Uterus (tissue), 3 donors: ENCODE measurements at regions not wholly inside any gene's neighbourhood (a gene's known extent, or its start where the extent isn't known, plus 50 kb on each side); places are given as distances from the start of the nearest gene placed in this dataset.

Experiments
- DNase-seq, 2 donors: peaks; one replicate each; pipeline ENCODE4 v3.0.0-alpha.2; 2019 to 2020
- H3K27ac ChIP-seq, 2 donors: fragments of 200-600 bp; sonication (generic); 1 replicate in 1 of 2; 2 replicates in 1 of 2; pipeline ENCODE4 v1.5.1; 2016 to 2018
- H3K27me3 ChIP-seq, 2 donors: fragments of 200-600 bp; sonication (generic); one replicate each; pipeline ENCODE4 v1.5.1; 2018 to 2019; ENCODE audit warnings: control low read depth in 1 of 2
- H3K36me3 ChIP-seq, 2 donors: fragments of 200-600 bp; sonication (generic); one replicate each; pipeline ENCODE4 v1.5.1; 2019; ENCODE audit warnings: control low read depth in 1 of 2
- H3K4me1 ChIP-seq, 2 donors: fragments of 200-600 bp; sonication (generic); one replicate each; pipeline ENCODE4 v1.5.1; 2018 to 2019; ENCODE audit warnings: control low read depth in 1 of 2
- H3K4me3 ChIP-seq, 2 donors: fragments of 200-600 bp; sonication (generic); 1 replicate in 1 of 2; 2 replicates in 1 of 2; pipeline ENCODE4 v1.5.1; 2018 to 2019; ENCODE audit warnings: mild to moderate bottlenecking in 1 of 2
- H3K9me3 ChIP-seq, 2 donors: fragments of 200-600 bp; sonication (generic); one replicate each; pipeline ENCODE4 v1.5.1; 2019; ENCODE audit warnings: control low read depth in 1 of 2
- POLR2A ChIP-seq, 2 donors: fragments of 450-650 bp; IDR thresholded peaks; one replicate each; pipeline ENCODE4 v1.6.1; 2016; ENCODE audit warnings: antibody characterized with exemption in 2 of 2, mild to moderate bottlenecking in 1 of 2, moderate library complexity in 1 of 2
- intact Hi-C: fragments of 100-400 bp; cut with DNase I; formaldehyde crosslinking; loops from one replicate; pipeline ENCODE4 v1.15.1; 2023; ENCODE audit warnings: low total_unique reads
- TF ChIP-seq, protein P1 (sequence below), 4 experiments: fragments of 200-600 bp in 2 of 4; fragments of 450-650 bp in 2 of 4; sonication (generic) in 2 of 4; IDR thresholded peaks; one replicate each; pipeline ENCODE4 v1.5.1; 2016 to 2019; ENCODE audit warnings: antibody characterized with exemption in 4 of 4, mild to moderate bottlenecking in 2 of 4, moderate library complexity in 1 of 4
- donor health status: DM: yes; HTN: yes; CAD: no.

- intact Hi-C loops, result no loop called here
These were observed 341.6 kb upstream of the HAND2 start for GRCh38 chr4:173871643-173872042.

DNA sequence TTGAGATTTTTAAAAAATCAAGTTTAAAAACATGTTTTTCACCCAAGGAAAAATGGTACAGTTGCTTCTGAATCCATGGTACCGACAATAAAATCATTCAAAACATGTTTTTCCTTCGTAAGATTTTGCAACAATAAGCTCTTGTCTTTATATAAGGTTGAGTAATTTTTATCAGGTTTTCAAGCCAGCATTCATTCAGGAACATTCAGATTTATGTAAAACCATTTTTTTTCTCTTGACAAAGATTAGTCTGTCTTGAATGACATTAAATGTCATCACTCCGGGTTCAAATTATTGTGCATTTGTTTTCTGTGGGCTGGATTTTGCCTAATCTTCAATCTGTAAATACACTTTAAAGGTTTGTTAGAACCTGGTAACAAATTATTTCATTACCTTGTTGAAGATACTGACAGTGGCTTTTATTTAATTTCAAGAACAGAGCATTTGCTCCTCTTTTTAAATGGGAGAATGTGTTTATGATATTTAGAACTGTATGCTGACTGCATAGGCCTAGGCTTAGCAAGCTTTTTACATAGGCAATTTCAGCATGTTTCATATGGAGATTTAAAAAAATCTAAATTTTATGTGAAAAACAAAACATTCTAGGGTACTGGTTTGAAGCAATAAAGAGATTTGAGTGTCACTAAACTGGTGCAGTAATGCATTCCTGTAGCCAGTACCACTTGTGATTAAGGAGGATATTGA lies 336.4 kb upstream of the HAND2 start:
- no peak overlapping the region for H3K4me3 ChIP-seq
- no peaks in the 10 kb centered on the region for H3K4me1 ChIP-seq
- H3K27me3 ChIP-seq, result no peaks in the 10 kb centered on the region
- TF ChIP-seq, protein P1, sequence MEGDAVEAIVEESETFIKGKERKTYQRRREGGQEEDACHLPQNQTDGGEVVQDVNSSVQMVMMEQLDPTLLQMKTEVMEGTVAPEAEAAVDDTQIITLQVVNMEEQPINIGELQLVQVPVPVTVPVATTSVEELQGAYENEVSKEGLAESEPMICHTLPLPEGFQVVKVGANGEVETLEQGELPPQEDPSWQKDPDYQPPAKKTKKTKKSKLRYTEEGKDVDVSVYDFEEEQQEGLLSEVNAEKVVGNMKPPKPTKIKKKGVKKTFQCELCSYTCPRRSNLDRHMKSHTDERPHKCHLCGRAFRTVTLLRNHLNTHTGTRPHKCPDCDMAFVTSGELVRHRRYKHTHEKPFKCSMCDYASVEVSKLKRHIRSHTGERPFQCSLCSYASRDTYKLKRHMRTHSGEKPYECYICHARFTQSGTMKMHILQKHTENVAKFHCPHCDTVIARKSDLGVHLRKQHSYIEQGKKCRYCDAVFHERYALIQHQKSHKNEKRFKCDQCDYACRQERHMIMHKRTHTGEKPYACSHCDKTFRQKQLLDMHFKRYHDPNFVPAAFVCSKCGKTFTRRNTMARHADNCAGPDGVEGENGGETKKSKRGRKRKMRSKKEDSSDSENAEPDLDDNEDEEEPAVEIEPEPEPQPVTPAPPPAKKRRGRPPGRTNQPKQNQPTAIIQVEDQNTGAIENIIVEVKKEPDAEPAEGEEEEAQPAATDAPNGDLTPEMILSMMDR (IDR thresholded peaks at IDR 0.05), result no peak
- TF ChIP-seq POLR2A (IDR thresholded peaks at IDR 0.05), result no peak
- no peak overlapping the region for H3K27ac ChIP-seq
- H3K36me3 ChIP-seq, result no peaks in the 10 kb centered on the region
- peaks cover 0 to 7% of the 10 kb centered on the region in 2 donors for H3K9me3 ChIP-seq
- no peak for DNase-seq
- intact Hi-C loops, result no loop called here

More at GRCh38 chr4:173871643-173872042, 341.6 kb upstream of the HAND2 start:
- DNase-seq, result no peak
- H3K27ac ChIP-seq, result no peak overlapping the region
- TF ChIP-seq, protein P1 (IDR thresholded peaks at IDR 0.05), result no peak
- no peaks in the 10 kb centered on the region for H3K4me1 ChIP-seq
- no peaks in the 10 kb centered on the region for H3K27me3 ChIP-seq
- H3K4me3 ChIP-seq, result no peak overlapping the region
- H3K9me3 ChIP-seq, result peaks cover 0 to 3% of the 10 kb centered on the region in 2 donors
- H3K36me3 ChIP-seq, result no peaks in the 10 kb centered on the region

DNA sequence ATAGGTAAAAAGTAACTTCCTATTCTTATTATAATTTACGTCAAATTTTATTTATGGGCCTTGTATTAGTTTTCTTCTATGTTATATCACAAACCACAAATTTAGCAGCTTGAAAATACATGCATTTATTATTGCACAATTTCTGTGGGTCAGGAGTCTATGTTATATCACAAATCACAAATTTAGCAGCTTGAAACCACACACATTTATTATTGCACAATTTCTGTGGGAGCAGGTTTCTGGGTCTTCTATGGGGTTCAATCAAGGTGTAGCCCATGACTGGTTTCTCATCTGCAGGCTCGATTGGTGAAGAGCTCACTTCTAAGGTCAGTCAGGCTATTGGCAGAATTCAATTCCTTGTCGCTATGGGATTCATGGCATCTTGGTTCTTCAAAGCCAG lies 332.7 kb upstream of the HAND2 start:
- TF ChIP-seq POLR2A (IDR thresholded peaks at IDR 0.05), result no peak
- TF ChIP-seq, protein P1 (IDR thresholded peaks at IDR 0.05), result no peak
- intact Hi-C loops, result no loop called here
- Histone ChIP-seq H3K27ac (no peak overlapping the region), H3K4me3 (no peak overlapping the region), H3K27me3 (no peaks in the 10 kb centered on the region), H3K4me1 (no peaks in the 10 kb centered on the region), H3K36me3 (no peaks in the 10 kb centered on the region), H3K9me3 (peaks cover 0 to 7% of the 10 kb centered on the region in 2 donors)
- DNase-seq, result no peak

GRCh38 chr4:173860094-173860493 lies 330.1 kb upstream of the HAND2 start:
- Histone ChIP-seq H3K9me3 (peaks cover 0 to 3% of the 10 kb centered on the region in 2 donors), H3K27ac (no peak overlapping the region), H3K27me3 (no peaks in the 10 kb centered on the region), H3K36me3 (no peaks in the 10 kb centered on the region), H3K4me1 (no peaks in the 10 kb centered on the region), H3K4me3 (no peak overlapping the region)
- no peak for DNase-seq
- TF ChIP-seq POLR2A (IDR thresholded peaks at IDR 0.05), result no peak
- TF ChIP-seq, protein P1 (IDR thresholded peaks at IDR 0.05), result no peak
- intact Hi-C loops, result no loop called here

DNA sequence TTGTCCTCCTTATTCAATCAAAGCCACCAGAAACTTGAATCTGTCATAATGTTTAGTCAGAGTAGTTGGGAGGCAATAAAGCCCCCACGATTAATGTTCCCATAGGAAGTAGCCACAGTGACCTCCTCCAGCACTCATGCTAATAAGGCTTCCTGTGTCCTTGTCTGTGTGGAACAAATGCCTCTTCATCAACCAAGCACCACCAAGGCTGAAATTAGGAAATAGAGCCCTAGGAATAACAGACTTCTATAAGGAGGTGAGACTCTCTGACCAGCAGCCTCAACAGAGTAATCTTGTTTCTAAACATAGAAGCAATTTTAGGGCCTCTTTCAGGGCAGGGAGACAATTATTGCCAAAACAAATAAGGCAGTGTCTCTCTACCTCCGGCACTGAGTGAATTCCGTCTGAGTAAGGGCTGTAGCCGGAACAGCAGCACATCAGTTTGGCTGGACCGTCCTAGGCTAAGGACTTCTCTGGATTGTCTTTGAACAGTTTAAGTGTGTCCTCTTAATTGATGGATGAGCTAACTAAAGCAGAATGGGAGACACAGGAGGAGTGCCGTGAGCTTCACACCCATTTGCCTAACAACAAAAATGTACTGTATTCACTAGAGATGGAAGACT lies 329.2 kb upstream of the HAND2 start:
- no peak overlapping the region for H3K4me3 ChIP-seq
- no peaks in the 10 kb centered on the region for H3K27me3 ChIP-seq
- TF ChIP-seq POLR2A (IDR thresholded peaks at IDR 0.05), result no peak
- TF ChIP-seq, protein P1 (IDR thresholded peaks at IDR 0.05), result no peak
- H3K4me1 ChIP-seq, result no peaks in the 10 kb centered on the region
- intact Hi-C loops, result no loop called here
- DNase-seq, result no peak
- no peaks in the 10 kb centered on the region for H3K9me3 ChIP-seq
- H3K27ac ChIP-seq, result no peak overlapping the region
- no peaks in the 10 kb centered on the region for H3K36me3 ChIP-seq
